IMR-90 (cell line): ENCODE measurements at regions not wholly inside any gene's neighbourhood (a gene's known extent, or its start where the extent isn't known, plus 50 kb on each side); places are given as distances from the start of the nearest gene placed in this dataset.

Experiments used
- ATAC-seq: fragments of 200-7000 bp; cut with Tn5 transposase; 2 replicates; pipeline ENCODE4 v1.9.1; 2020; ENCODE audit warnings: low read depth, mild to moderate bottlenecking, moderate library complexity
- BruUV-seq: library from RNA; stranded (reverse); fragments of 400-500 nt; replicated peaks from 2 replicates; lab custom pipeline; 2021; lab: Mats Ljungman, UMichigan
- CTCF ChIA-PET: fragments of 300-600 bp; formaldehyde crosslinking; extraction: SDS; loops from one replicate; lab custom pipeline; 2021; ENCODE audit warnings: antibody characterized with exemption; lab: Yijun Ruan, JAX
- POLR2A ChIA-PET: fragments of 300-600 bp; sonication (Branson Sonifier 250); formaldehyde crosslinking; loops from one replicate; lab custom pipeline; 2022; ENCODE audit warnings: antibody characterized with exemption; ENCODE audit not compliant: unreplicated experiment; lab: Charles Lee
- DNase-seq: peaks from one replicate; pipeline ENCODE4 v3.0.0; 2013
- H2AFZ ChIP-seq: replicated peaks from 2 replicates; pipeline ENCODE3; 2013; ENCODE audit warnings: low read length, mild to moderate bottlenecking; ENCODE audit not compliant: poor library complexity
- H2AK5ac ChIP-seq: 2 replicates; pipeline ENCODE4 v1.6.1; 2013; ENCODE audit warnings: low read depth, low read length, inconsistent platforms
- H2AK9ac ChIP-seq: replicated peaks from 2 replicates; pipeline ENCODE3; 2013; ENCODE audit warnings: mild to moderate bottlenecking, low read depth, low read length, moderate library complexity; ENCODE audit not compliant: poor library complexity
- H2BK120ac ChIP-seq: 2 replicates; pipeline ENCODE4 v1.6.1; 2013; ENCODE audit warnings: low read depth, low read length, inconsistent platforms
- H2BK15ac ChIP-seq: 3 replicates; pipeline ENCODE4 v1.6.1; 2013; ENCODE audit warnings: low read depth, low read length, inconsistent platforms
- H2BK20ac ChIP-seq: 2 replicates; pipeline ENCODE4 v1.6.1; 2013; ENCODE audit warnings: low read depth, mild to moderate bottlenecking, inconsistent platforms, low read length, moderate library complexity
- H2BK5ac ChIP-seq: 2 replicates; pipeline ENCODE4 v1.6.1; 2013; ENCODE audit warnings: mild to moderate bottlenecking, low read depth, low read length, inconsistent platforms; ENCODE audit not compliant: poor library complexity, severe bottlenecking
- H3K14ac ChIP-seq: replicated peaks from 2 replicates; pipeline ENCODE4 v1.6.1; 2013; ENCODE audit warnings: low read depth, low read length, inconsistent platforms
- H3K18ac ChIP-seq: 2 replicates; pipeline ENCODE4 v1.6.1; 2013; ENCODE audit warnings: low read depth, low read length, control low read depth
- H3K23ac ChIP-seq: 2 replicates; pipeline ENCODE4 v1.6.1; 2013; ENCODE audit warnings: low read depth, low read length, inconsistent platforms
- H3K27ac ChIP-seq: 2 replicates; pipeline ENCODE4 v1.5.1; 2013; ENCODE audit warnings: mild to moderate bottlenecking, control low read depth, low read length; ENCODE audit not compliant: insufficient read depth
- H3K27me3 ChIP-seq: 2 replicates; pipeline ENCODE4 v1.6.1; 2013; ENCODE audit warnings: low read length; ENCODE audit not compliant: control insufficient read depth, insufficient read depth
- H3K36me3 ChIP-seq: 2 replicates; pipeline ENCODE4 v1.6.1; 2013; ENCODE audit warnings: low read length, mixed read lengths; ENCODE audit not compliant: control insufficient read depth, insufficient read depth
- H3K4ac ChIP-seq: 2 replicates; pipeline ENCODE4 v1.6.1; 2013; ENCODE audit warnings: low read depth, low read length, inconsistent platforms
- H3K4me1 ChIP-seq: 2 replicates; pipeline ENCODE4 v1.6.1; 2013; ENCODE audit warnings: low read length, mixed read lengths; ENCODE audit not compliant: control insufficient read depth, insufficient read depth
- H3K4me2 ChIP-seq: 2 replicates; pipeline ENCODE4 v1.6.1; 2013; ENCODE audit warnings: low read depth, mild to moderate bottlenecking, control low read depth, low read length, moderate library complexity
- H3K4me3 ChIP-seq: 2 replicates; pipeline ENCODE4 v1.5.1; 2013; ENCODE audit warnings: low read depth, mild to moderate bottlenecking, control low read depth, low read length, moderate library complexity; ENCODE audit not compliant: insufficient read depth
- H3K56ac ChIP-seq: 2 replicates; pipeline ENCODE4 v1.6.1; 2013; ENCODE audit warnings: low read length, inconsistent platforms; ENCODE audit not compliant: insufficient read depth; ENCODE audit errors: extremely low read depth
- H3K79me1 ChIP-seq, 2 experiments: 2 replicates each; pipeline ENCODE4 v1.6.1; 2013; ENCODE audit warnings: low read length in 2 of 2, inconsistent platforms in 1 of 2, low read depth in 1 of 2
- H3K9ac ChIP-seq: 2 replicates; pipeline ENCODE4 v1.6.1; 2013; ENCODE audit warnings: low read depth, low read length, control low read depth
- H3K9me1 ChIP-seq: 2 replicates; pipeline ENCODE4 v1.6.1; 2013; ENCODE audit warnings: low read length, inconsistent platforms; ENCODE audit not compliant: insufficient read depth
- H3K9me3 ChIP-seq: 2 replicates; pipeline ENCODE4 v1.6.1; 2013; ENCODE audit warnings: low read length; ENCODE audit not compliant: control insufficient read depth, insufficient read depth
- H4K20me1 ChIP-seq: 2 replicates; pipeline ENCODE4 v1.6.1; 2013; ENCODE audit warnings: low read length, inconsistent platforms; ENCODE audit not compliant: insufficient read depth
- H4K5ac ChIP-seq: 2 replicates; pipeline ENCODE4 v1.6.1; 2013; ENCODE audit warnings: mild to moderate bottlenecking, low read depth, low read length, control low read depth
- H4K8ac ChIP-seq, 2 experiments: 2 replicates each; pipeline ENCODE4 v1.6.1; 2013; ENCODE audit warnings: low read depth in 2 of 2, low read length in 2 of 2, control low read depth in 1 of 2, inconsistent platforms in 1 of 2
- H4K91ac ChIP-seq: 2 replicates; pipeline ENCODE4 v1.6.1; 2013; ENCODE audit warnings: low read depth, low read length, inconsistent platforms; ENCODE audit not compliant: insufficient read depth
- BHLHE40 ChIP-seq: fragments of 150-350 bp; IDR thresholded peaks from 2 replicates; pipeline ENCODE4 v1.6.1; 2016; ENCODE audit warnings: mild to moderate bottlenecking, low read depth, low read length
- CEBPB ChIP-seq: IDR thresholded peaks from 2 replicates; pipeline ENCODE4 v1.6.1; 2012; ENCODE audit warnings: low read depth, low read length, improper control_type of control experiment
- CHD1 ChIP-seq: IDR thresholded peaks from 2 replicates; pipeline ENCODE4 v1.6.1; 2012; ENCODE audit warnings: low read depth, low read length, improper control_type of control experiment
- CTCF ChIP-seq: conservative IDR thresholded peaks from 2 replicates; pipeline ENCODE4 v1.5.1; 2012; ENCODE audit warnings: mild to moderate bottlenecking, low read depth, low read length, improper control_type of control experiment
- FOS ChIP-seq: fragments of 150-350 bp; IDR thresholded peaks from 2 replicates; pipeline ENCODE4 v1.6.1; 2016; ENCODE audit warnings: low read depth, low read length
- MAFK ChIP-seq: IDR thresholded peaks from 2 replicates; pipeline ENCODE4 v1.6.1; 2012; ENCODE audit warnings: low read depth, low read length, improper control_type of control experiment
- MAZ ChIP-seq: IDR thresholded peaks from 2 replicates; pipeline ENCODE4 v1.6.1; 2012; ENCODE audit warnings: low read depth, mild to moderate bottlenecking, low read length, improper control_type of control experiment, moderate library complexity, borderline replicate concordance
- MXI1 ChIP-seq: IDR thresholded peaks from 2 replicates; pipeline ENCODE4 v1.6.1; 2012; ENCODE audit warnings: low read depth, mild to moderate bottlenecking, low read length, moderate library complexity, borderline replicate concordance
- NFE2L2 ChIP-seq: fragments of 150-350 bp; IDR thresholded peaks from 2 replicates; pipeline ENCODE4 v1.6.1; 2016; ENCODE audit warnings: low read depth, mild to moderate bottlenecking, low read length
- POLR2A ChIP-seq: IDR thresholded peaks from 2 replicates; pipeline ENCODE4 v1.6.1; 2012; ENCODE audit warnings: mild to moderate bottlenecking, low read depth, low read length
- RAD21 ChIP-seq: IDR thresholded peaks from 2 replicates; pipeline ENCODE4 v1.6.1; 2012; ENCODE audit warnings: low read length, improper control_type of control experiment
- RCOR1 ChIP-seq: IDR thresholded peaks from 2 replicates; pipeline ENCODE4 v1.6.1; 2012; ENCODE audit warnings: mild to moderate bottlenecking, low read length, improper control_type of control experiment; ENCODE audit not compliant: insufficient replicate concordance
- RFX5 ChIP-seq: IDR thresholded peaks from 2 replicates; pipeline ENCODE4 v1.8.0; 2012; ENCODE audit warnings: low read depth, mild to moderate bottlenecking, low read length, moderate library complexity
- SMC3 ChIP-seq: fragments of 150-350 bp; IDR thresholded peaks from 2 replicates; pipeline ENCODE4 v1.6.1; 2016; ENCODE audit warnings: low read depth, mild to moderate bottlenecking, antibody characterized with exemption, low read length, moderate library complexity
- WGBS, 2 experiments: methylation state at CpG; one replicate each; pipeline versions ENCODE4 v1.1.5 to v1.1.7; 2013; ENCODE audit warnings: missing lambda C conversion rate in 2 of 2; ENCODE audit not compliant: insufficient read length in 1 of 2; ENCODE audit errors: extremely low coverage in 2 of 2; 5-methylcytosine and 5-hydroxymethylcytosine counted together
- dilution Hi-C: fragments of 300-500 bp; cut with HindIII; formaldehyde crosslinking; loops from one replicate; pipeline ENCODE4 v1.14.3; 2018; ENCODE audit warnings: low sequenced_read_pairs; ENCODE audit not compliant: unreplicated experiment
- in situ Hi-C: fragments of 300-500 bp; cut with MboI; formaldehyde crosslinking; loops from 3 replicates; pipeline ENCODE4 v1.14.3; 2019; ENCODE audit warnings: low sequenced_read_pairs, inconsistent platforms, mixed read lengths
- intact Hi-C: fragments of 100-400 bp; cut with micrococcal nuclease; formaldehyde crosslinking; loops from 2 replicates; pipeline ENCODE4 v1.10.0; 2022
- TF ChIP-seq, protein P1 (sequence below): fragments of 150-350 bp; IDR thresholded peaks from 2 replicates; pipeline ENCODE4 v1.6.1; 2016; ENCODE audit warnings: low read depth, mild to moderate bottlenecking, low read length, moderate library complexity, borderline replicate concordance
- TF ChIP-seq, protein P2 (sequence below): fragments of 150-350 bp; IDR thresholded peaks from 2 replicates; pipeline ENCODE4 v1.6.1; 2017; ENCODE audit warnings: mild to moderate bottlenecking, antibody characterized with exemption, low read length, low read depth

DNA sequence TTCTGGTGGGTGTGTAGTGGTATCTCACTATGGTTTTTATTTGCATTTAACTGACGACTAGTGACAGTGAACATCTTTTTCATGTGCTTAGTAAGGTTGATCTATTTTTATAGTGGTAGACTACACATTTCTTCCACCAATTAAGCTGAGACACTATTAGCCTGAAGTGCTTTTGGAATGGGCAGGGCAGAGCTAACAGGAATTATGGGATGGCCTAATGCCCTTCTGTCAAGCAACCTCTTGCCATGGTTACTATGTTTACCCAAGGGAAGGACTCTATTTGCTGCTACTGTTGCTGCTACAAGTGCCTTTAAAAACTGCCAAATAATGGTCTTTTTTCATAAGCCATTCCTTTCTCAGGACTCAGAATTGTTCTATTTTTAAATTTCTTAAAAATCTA, 676.7 kb upstream of the ACTRT1 start:
- Histone ChIP-seq H3K79me1 (no peaks in the 10 kb centered on the region), H3K4me2 (no peak overlapping the region), H4K20me1 (no peaks in the 10 kb centered on the region), H3K18ac (no peak overlapping the region), H3K4ac (no peak overlapping the region), H3K27me3 (no peaks in the 10 kb centered on the region), H3K4me3 (no peak overlapping the region), H4K5ac (no peak overlapping the region), H3K9me1 (no peaks in the 10 kb centered on the region), H3K36me3 (no peaks in the 10 kb centered on the region), H2AFZ (no peak overlapping the region), H3K4me1 (no peaks in the 10 kb centered on the region), H3K56ac (no peak overlapping the region), H3K14ac (no peak overlapping the region), H2AK9ac (no peak overlapping the region), H3K9me3 (no peaks in the 10 kb centered on the region), H3K27ac (no peak overlapping the region), H2BK15ac (no peak overlapping the region), H2BK120ac (no peak overlapping the region), H2BK5ac (no peak overlapping the region), H2AK5ac (no peak overlapping the region), H4K8ac (no peak overlapping the region), H2BK20ac (no peak overlapping the region), H3K9ac (no peak overlapping the region), H3K23ac (no peak overlapping the region), H4K91ac (no peak overlapping the region)
- intact Hi-C loops (no loop called here), dilution Hi-C loops (no loop called here), in situ Hi-C loops (no loop called here)
- POLR2A ChIA-PET = no interaction called here
- BruUV-seq = no TSS peak
- ATAC-seq (no peak), DNase-seq (no peak)
- CTCF ChIA-PET = no interaction called here
- WGBS, 2 experiments = no CpG with 5 or more reads among the region's 1 CpG
- no peak for TF ChIP-seq BHLHE40
- no peak for TF ChIP-seq CTCF
- no peak for TF ChIP-seq FOS
- TF ChIP-seq MAFK = no peak
- TF ChIP-seq RCOR1 = no peak
- TF ChIP-seq, protein P1, sequence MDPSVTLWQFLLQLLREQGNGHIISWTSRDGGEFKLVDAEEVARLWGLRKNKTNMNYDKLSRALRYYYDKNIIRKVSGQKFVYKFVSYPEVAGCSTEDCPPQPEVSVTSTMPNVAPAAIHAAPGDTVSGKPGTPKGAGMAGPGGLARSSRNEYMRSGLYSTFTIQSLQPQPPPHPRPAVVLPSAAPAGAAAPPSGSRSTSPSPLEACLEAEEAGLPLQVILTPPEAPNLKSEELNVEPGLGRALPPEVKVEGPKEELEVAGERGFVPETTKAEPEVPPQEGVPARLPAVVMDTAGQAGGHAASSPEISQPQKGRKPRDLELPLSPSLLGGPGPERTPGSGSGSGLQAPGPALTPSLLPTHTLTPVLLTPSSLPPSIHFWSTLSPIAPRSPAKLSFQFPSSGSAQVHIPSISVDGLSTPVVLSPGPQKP = no peak
- no peak for TF ChIP-seq RFX5
- no peak for TF ChIP-seq CEBPB
- TF ChIP-seq CHD1 = no peak
- TF ChIP-seq RAD21 = no peak
- TF ChIP-seq, protein P2, sequence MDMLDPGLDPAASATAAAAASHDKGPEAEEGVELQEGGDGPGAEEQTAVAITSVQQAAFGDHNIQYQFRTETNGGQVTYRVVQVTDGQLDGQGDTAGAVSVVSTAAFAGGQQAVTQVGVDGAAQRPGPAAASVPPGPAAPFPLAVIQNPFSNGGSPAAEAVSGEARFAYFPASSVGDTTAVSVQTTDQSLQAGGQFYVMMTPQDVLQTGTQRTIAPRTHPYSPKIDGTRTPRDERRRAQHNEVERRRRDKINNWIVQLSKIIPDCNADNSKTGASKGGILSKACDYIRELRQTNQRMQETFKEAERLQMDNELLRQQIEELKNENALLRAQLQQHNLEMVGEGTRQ = no peak
- no peak for TF ChIP-seq MXI1
- TF ChIP-seq MAZ = no peak
- no peak for TF ChIP-seq POLR2A
- no peak for TF ChIP-seq SMC3
- TF ChIP-seq NFE2L2 = no peak
